Globus pallidus (tissue), 1 donor: ENCODE measurements at regions not wholly inside any gene's neighbourhood (a gene's known extent, or its start where the extent isn't known, plus 50 kb on each side); places are given as distances from the start of the nearest gene placed in this dataset.
"Not testable (repeated sequence)": the region's sequence is repeated elsewhere in the genome, so short reads cannot be mapped to it uniquely, and the experiment has no call there.

ENCODE experiments used
- DNase-seq: peaks from one replicate; pipeline ENCODE4 v3.0.0-alpha.2; 2015; ENCODE audit warnings: low spot score

DNA sequence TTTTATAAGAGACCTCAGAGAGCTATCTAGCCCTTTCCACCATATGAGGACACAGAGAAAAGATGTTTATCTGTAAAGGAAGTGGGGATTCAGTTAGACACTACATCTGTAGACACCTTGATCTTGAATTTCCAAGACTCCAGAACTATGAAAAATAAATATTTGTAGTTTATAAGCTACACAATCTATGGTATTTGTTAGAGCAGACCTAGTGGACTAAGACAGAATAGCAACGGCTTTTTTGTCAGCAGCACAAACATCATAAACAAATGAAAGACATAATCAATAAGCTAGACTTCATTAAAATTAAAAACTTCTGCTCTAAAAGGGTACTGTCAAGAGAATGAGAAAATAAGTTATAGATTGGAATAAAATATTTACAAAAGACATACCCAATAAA is 810.1 kb downstream of the FSCB start:
- no peak for DNase-seq

DNA sequence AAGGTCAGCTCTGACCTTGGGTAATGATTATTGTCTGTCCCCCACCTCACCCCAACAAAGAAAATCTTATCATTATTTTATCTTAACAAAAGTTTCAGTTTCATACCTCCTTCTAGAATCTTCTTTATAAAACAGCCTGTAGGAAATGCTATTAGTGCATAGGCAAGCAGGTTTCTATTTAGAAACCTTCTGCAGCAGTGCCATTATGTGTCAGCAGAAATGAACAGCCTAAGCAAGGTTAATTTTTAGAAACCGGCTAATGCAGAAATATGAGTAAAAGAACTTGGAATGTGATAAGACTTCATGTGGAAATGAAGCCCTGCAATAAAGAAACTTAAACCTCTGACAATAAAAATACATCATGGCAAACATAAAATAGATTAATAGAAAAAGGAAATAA is 814.4 kb downstream of the FSCB start:
- no peak for DNase-seq

DNA sequence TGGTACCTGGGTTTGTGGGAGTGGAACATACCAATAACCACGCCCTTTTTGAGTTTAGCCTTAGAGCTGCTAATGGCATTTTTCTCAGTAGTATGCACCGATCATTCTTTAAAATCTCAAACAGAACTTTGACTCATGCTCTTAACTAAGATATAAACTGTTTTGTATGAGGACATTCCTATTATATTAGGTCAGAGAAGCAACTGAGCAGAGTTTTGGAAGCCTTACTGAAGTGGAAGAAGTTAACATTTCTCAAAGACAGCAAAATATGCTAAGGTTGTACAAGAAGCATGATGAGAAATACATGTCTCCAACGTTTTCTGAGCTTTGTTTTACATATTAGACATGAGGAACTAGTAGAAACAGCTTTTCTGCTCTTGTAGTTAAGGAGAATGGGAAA is 819.2 kb downstream of the FSCB start:
- no peak for DNase-seq

DNA sequence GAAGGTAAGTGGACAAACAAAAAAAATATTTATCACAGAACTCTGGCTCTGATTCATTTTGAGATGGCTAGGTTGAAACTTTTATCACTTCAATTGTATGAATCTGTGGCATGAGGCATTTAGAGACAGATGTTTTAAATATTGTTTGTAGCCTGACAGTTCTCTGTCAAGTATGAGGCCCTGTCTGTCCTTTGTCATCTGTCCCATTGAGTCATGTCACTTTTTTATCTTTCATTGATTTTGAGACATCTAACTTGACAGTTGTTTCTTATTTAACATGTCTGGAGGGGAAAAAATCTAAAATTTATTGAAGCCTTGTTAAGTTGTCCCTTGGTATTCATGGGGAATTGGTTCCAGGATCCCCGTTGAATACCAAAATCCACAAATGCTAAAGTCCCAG is 829.5 kb downstream of the FSCB start:
- DNase-seq = no peak

DNA sequence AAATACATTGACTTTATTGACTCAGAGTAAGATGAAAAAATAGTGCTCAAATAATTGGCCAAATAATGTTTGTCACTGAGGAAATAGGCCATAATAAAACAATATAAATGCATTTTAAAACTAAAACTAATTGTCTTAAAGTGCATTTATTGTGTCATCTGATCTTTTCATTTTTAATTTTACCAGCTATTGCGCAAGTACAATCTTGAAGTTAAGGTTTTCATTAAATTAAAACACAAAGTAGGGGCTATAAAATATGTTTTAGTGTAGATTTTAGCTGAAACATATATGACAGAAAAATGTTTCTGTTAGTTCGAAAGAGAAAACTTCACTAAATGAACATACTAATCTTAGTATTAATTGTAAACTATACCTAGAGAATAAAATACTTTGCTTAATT is 832.8 kb downstream of the FSCB start:
- no peak for DNase-seq

DNA sequence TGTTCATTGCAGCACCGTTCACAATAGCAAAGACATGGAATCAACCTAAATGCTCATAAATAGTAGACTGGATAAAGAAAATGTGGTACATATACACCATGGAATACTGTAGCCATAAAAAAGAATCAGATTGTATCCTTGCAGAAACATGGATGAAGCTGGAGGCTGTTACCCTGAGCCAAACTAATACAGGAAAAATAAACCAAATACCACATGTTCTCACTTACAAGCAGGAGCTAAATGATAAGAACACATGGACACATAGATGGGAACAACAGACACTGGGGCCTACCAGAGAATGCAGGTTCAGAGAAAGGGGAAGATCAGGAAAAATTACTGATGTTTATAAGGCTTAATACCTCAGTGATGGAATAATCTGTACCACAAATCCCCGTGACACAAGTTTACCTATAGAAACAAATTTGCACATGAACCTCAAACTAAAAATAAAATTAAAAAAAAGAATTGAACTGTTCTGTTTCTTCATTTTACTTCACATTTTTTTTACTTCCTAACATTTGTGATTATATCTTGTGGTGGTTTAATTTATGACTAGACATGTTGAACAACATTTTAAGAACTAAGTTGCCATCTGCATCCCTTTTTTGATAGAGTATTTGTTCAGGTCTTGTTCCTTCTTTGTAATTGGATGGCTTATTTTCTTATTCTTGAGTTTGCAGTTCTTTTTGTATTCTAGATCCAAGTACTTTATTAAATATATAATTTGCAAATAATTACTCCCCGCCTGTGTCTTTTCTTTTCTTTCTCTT is 835.2 kb downstream of the FSCB start:
- no peak for DNase-seq

DNA sequence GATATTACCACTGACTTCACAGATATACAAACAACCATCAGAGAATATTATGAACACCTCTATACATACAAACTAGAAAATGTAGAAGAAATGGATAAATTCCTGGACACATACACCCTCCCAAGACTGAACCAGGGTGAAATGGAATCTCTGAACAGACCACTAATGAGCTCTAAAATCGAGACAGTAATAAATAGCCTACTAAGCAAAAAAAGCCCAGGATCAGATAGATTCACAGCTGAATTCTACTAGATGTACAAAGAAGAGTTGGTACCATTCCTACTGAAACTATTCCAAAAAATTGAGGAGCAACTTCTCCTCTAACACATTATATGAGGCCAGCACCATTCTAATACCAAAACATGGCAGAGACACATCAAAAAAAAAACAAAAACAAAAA is 837.7 kb downstream of the FSCB start:
- DNase-seq = no peak

DNA sequence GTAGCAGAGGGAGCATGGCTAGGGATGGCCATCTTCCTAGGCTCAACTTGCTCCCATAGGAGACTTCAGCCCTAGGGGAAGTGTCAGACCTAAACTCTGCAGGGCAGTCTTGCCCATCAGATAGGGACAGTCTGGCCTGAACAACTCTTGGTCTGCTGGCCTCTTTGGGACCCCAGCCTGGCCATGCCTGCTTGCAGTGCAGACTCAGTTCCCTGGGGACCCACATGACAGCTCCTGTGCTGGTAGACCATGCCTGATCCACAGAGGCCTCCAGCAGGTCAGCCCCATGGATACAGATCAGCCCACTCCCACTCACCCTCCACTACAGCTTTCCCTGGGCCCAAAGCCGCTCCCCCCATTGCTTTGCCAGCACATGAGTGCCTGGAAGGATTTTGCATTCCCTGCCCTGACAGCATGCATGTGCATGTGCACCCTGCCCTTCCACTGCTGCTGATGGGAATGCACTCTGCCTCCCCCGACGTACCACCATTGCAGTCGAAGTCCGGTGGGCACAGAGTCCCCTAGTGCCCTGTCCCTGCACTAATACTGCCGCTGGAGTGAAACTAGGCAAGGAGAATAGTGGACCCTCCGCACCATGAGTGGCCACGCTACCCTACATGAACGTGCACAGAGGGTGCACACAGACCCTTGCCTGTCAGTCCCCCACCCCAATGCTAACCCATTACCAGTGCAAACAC is 841.4 kb downstream of the FSCB start:
- no peak for DNase-seq

DNA sequence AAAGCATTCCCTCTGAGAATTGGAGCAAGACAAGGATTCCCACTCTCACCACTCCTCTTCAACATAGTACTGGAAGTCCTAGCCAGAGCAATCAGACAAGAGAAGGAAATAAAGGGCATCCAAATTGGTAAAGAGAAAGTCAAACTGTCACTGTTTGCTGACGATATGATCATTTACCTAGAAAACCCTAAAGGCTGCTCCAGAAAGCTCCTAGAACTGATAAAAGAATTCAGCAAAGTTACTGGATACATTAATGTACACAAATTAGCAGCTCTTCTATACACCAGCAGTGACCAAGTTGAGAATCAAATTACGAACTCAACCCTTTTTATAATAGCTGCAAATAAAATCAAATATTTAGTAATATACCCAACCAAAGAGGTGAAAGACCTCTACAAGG is 851.9 kb downstream of the FSCB start:
- not testable (repeated sequence) for DNase-seq

DNA sequence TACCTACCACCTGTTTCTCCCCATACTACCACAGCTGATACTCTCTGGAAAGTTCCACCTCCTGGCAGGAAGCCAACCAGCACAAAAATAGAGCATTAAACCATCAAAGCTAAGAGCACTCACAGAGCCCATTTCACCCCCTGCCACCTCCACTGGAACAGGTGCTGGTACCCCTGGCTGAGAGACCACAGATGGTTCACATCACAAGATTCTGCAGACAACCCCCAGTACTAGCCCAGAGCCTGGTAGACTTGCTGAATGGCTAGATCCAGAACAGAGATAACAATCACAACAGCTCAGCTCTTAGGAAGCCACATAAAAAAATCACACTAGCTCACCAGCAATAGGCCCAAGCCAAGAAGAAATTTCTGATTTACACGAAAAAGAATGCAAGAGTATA is 855.2 kb downstream of the FSCB start:
- DNase-seq = no peak

DNA sequence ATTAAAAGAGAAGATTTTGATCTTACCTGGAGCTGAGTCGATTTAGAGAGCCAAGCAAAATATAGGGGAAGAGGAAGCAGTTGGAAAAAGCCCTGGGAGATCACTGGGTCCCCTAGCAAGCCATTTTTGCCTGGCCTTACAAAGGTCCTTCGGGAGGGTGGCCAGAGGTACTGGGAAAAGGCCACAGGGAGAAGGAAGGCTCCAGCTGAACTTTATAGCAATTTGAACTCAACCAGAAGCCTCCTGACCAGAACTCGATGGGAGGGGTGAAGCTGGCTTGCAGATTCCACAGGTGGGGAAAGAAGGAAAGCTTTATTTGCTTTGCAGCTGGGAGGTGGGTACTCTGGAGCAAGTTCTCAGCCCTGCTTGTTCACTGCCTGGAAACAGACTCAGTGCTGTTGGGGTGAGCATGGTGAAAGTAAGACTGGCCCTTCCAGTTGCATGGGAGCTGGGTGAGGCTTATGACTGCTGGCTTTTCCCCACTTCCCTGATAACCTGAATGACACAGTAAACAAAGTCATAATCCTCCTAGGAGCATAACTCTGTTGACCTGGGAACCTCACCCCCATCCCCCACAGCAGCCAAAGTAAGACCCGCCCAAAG is 855.8 kb downstream of the FSCB start:
- DNase-seq = no peak

DNA sequence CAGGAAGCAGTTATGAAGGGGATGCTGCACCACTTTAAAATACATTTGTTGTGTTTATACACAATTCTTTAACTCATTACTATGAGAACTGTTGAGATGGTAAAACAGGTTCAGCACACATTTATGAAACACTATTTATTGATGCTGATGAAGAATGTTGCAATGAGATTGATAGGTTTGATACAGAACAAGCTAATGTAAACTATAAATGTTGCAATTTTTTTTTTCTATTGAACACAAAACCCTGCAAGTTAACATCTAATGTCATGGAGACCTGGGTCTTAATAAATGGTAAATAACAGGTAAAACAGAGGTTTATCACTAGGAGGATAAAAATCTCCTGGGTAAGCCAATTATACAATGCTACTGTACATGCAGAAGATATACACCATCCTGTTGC is 857.6 kb downstream of the FSCB start:
- DNase-seq = no peak

DNA sequence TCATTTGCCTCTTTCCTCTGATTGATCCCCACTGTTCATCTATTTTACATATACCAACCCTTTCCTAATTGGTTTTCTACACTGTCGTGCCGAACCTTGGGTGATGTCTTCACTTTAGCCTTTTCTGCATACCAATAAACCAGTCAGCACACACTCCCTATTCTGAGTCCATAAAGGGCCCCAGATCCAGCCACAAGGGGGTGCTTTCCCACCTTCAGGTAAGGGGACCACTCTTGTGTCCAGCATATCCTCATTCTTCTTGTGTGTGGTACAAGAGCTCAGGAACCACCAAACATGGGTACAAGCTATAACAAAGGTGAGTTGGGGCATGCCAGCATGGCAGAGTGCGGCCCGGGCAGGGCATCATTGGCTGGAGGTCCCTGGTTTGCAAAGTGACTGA is 859.8 kb downstream of the FSCB start:
- DNase-seq = no peak

DNA sequence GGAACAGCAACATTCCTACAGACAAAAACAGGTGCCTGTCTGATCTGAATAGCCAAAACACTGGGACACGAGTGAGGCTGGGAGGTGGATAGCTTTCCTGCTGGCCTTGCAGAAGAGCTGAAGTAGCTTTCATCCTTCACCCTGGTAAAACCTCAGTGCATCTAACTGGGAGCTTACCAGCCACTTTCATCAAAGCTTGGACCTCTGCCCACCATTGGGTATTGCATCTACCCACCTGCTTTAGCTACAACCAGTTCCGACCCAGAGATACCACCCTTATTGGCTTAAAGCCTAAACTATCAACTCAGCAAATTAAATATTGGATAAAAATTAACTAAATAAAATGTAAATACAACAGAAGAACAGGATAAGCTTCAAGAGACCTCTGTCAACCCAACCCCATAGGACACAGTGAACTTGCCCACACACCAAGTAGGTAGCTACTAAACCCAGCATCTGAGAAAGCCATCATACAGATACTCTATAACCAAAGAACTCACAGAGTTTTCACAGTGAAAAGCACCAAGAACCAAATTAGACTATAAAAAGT is 866.3 kb downstream of the FSCB start:
- DNase-seq = no peak

DNA sequence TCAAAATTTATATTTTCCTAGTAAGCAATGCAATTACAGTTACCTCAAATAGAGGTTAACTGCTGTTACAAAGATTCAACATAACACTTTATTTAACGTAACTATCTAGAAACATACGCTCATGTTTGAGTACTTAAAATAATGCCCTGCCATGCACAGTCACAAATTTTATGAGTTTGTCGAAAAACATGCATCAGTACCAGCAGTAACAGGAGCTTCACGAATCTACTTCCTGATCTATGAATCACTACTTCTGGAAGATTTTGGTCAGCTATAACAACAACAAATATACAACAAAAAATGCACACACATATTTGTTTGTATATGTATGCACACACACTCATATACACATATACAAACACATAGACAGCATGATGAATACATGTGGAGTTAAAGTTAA is 881.8 kb downstream of the FSCB start:
- no peak for DNase-seq

DNA sequence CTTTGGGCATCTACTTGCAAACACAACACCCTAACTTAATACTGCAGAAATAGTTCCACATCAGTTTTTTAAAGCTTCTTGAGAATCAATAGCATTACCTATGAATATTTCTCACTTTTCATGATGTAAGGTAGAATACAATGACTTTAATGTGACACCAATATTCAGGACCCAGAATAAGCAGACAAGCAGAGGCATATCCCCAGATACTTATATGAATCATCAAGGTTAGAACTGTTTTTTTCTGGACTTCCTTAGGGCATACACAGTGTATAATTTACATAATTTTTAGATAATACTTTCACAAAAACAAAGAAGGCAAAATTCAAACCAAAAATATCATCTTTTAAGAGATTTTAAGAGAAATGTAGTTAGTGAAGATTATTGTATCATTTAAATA is 885.8 kb downstream of the FSCB start:
- DNase-seq = no peak

DNA sequence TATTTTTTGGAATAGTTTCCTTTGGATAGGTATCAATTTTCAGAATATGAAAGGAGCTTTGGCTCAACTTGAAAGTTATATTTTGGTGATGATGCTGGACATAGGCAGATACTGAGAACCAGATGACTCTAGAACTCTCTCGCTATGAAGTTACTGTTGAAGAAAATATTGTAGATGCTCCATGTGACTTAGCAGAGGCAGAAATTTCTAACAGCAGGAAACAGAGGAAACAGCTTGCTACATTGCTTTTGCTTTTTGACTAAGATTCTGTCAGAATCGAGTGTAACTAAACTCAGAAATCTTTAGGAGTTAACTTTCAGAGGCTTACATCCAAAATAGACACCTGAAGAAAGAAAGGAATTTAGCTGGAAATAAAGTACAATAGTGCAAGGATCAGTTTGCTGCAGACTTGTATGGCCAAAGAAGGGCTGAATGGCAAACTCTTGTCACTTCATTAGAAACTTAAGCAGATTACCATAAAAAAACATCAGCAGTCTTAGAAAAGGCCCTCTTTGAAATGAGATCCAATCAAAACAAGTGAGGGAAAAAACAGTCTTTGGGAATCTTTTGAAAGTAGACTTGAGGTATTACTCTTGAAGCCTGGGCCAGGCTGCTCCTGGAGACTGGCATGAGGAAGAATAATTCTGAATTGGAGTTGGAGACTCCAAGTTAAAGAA is 911.8 kb downstream of the FSCB start:
- no peak for DNase-seq

DNA sequence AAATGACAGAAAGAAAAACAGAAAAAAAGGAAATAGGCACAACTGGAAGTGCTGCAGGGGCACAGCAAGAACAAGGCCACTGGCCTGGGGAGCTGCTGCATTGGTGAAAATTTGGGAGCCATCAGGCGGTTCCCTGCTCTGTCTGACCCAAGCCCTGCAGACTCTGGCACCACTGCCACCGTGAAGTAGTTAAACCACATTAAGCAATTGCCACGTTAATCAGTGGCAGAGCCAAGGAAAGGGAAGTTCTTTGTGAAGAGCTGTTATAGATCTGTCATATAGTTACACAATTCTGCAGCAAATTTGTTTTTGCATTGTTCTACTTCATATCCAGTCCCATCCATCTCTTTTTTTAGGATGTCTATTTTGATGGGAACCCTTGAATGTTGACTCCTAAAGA is 915.3 kb downstream of the FSCB start:
- no peak for DNase-seq

DNA sequence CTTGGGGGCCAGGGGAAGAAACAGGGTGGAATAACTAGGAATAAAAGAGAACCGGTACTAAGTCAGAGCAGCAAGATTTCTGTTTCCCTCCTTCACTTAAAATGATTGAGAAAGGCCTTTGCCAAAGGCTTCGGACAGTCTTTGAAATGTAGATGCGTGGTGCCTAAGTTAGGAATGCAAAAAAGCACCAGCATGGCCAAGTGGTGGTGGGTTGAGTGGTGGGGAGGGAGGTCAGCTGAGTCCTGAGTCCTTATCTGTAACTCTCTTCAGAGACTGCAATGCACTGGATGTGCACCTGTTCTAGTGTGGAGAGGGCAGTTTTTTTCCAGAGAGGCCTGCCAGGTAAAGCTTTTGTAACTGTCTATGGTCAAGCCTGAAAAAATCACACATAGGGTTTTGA is 919.9 kb downstream of the FSCB start:
- no peak for DNase-seq

DNA sequence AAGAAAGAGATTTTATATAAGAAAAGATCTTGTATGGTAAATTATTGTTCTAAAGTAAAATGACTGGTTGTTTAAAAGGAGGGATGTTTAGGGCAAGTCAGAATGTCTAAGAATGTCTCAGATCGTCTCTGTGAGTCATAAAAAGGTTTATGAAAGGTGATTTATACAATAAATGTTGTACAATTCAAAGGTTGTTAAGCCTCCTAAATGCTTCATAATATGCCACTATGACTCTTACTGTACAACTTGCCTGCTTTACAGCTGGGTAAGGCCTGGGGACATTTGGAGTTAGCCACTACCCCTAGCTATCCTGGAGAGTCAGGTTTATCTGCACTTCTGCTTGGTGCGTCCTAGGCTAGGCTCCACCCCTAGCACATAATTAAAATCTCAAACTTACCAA is 927.4 kb downstream of the FSCB start:
- no peak for DNase-seq

DNA sequence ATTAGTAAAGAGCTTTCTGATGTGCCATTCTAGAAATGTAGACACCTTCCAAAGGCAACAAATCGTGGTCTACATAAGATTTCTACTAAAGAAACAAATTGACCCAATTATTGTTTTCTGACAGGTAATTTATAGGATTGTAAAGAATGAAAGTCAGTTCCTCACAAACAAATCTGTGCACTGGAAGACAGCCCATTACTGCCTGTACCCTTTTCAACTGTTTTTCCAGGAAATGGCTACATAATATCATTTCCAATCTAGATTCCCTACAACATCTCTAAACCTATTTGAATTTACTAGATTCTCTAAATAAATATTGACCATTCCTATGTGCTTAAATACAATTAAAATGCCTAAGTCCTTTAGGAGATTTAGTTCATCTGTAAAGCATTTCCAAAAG is 939.1 kb downstream of the FSCB start:
- DNase-seq = no peak

DNA sequence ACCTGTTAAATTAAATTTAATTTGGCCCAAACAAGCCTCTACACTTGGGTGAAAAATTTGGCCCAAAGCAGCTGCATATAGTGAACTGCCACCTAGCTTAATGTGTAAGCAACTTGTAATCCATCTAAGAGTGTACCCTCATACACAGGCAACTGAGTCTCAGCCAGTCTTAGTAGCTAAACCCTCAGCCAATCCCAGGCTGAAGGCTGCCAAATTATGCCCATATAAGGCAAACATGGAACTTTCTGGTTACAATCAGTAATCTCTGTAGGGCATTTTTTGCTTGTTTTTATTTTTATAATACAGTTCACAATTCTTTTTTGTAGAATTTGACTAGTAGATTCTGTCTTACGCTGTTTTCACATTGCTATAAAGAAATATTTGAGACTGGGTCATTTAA is 958.7 kb downstream of the FSCB start:
- no peak for DNase-seq

DNA sequence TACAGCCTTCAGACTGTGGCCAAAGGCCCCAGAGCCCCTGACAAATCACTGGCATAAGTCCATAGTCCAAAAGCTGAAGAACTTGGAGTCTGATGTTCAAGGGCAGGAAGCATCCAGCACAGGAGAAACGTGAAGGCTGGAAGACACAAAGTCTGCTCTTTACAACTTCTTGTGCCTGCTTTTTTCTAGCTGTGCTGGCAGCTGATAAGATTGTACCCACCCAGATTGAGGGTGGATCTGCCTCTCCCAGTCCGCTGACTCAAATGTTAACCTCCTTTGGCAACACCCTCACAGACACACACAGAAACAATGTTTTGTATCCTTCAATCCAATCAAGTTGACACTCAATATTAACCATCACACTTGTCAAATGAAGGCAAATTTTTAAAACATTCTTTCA is 959.5 kb downstream of the FSCB start:
- not testable (repeated sequence) for DNase-seq
